Omental fat pad (tissue), 3 donors: ENCODE measurements at regions not wholly inside any gene's neighbourhood (a gene's known extent, or its start where the extent isn't known, plus 50 kb on each side); places are given as distances from the start of the nearest gene placed in this dataset.

Experiments
- ATAC-seq: fragments of 150-250 bp; one replicate; pipeline ENCODE4 v1.9.1; 2016; ENCODE audit warnings: mild to moderate bottlenecking, moderate library complexity; ENCODE audit not compliant: low FRiP score
- DNase-seq: peaks from one replicate; pipeline ENCODE4 v3.0.0-alpha.2; 2019; ENCODE audit warnings: low spot score
- TF ChIP-seq, protein P1 (sequence below), 3 donors: fragments of 450-650 bp; IDR thresholded peaks; one replicate each; pipeline ENCODE4 v1.5.1; 2016 to 2017; ENCODE audit warnings: antibody characterized with exemption in 3 of 3, mild to moderate bottlenecking in 3 of 3, moderate library complexity in 2 of 3

DNA sequence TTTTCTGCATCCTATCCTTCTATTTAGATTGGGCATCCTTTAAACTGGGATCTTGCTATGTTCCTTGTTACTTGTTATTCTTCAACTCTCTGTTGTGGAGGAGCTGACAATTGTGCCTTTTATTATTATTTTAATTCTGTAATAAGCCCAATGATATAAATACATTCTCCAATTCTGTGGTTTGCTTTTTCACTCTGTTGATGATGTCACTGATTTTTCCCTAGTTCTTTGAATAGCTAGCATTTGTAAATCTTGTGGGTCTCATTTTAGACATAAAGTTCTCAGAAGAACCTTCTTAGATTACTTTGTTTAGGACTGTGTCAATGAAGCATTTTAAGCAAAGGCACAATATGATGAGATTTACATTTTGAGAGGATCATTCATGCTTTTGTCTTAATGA is 79.5 kb upstream of the SLC8A1 start:
- TF ChIP-seq, protein P1, sequence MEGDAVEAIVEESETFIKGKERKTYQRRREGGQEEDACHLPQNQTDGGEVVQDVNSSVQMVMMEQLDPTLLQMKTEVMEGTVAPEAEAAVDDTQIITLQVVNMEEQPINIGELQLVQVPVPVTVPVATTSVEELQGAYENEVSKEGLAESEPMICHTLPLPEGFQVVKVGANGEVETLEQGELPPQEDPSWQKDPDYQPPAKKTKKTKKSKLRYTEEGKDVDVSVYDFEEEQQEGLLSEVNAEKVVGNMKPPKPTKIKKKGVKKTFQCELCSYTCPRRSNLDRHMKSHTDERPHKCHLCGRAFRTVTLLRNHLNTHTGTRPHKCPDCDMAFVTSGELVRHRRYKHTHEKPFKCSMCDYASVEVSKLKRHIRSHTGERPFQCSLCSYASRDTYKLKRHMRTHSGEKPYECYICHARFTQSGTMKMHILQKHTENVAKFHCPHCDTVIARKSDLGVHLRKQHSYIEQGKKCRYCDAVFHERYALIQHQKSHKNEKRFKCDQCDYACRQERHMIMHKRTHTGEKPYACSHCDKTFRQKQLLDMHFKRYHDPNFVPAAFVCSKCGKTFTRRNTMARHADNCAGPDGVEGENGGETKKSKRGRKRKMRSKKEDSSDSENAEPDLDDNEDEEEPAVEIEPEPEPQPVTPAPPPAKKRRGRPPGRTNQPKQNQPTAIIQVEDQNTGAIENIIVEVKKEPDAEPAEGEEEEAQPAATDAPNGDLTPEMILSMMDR (IDR thresholded peaks at IDR 0.05), result no peak
- ATAC-seq (no peak), DNase-seq (no peak)

DNA sequence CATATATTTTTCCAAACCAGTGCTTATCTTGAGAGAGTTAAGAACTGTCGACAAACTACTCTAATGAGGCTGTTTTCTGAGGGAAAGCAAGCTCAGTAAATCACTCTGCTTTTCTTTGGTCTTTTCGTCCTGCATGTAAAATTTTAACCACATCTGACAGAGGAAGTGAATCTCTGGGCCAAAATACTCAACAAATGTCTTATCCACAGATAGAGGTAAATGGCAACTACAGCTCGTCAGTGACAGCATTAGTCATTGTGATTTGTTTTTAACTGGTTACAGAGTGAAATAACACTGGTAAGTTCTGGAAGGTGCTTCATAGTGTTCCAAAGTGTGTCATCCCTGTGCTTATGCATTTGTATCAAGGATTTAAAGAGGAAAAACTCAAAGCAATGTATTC is 82.6 kb upstream of the SLC8A1 start:
- TF ChIP-seq, protein P1 (IDR thresholded peaks at IDR 0.05), result no peak
- DNase-seq, result no peak
- no peak for ATAC-seq

DNA sequence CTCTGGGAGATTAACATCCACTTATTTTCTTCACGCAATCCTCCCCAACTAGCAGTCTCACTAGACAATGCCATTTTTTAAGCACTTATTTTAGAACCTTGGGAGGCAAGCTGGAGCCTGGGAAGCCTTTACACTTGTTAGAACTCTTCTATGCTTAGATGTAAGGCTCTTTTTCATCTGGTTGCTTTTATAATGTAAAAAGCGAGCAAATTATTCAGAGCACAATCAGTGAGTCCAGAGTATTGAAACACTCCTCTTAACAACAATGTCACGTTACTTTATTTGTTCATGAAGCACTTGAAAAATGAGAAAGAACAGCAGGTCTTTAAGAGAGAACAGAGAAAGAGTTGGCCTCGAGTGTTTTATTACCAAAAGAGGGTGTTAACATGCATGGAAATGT is 84.1 kb upstream of the SLC8A1 start:
- ATAC-seq (no peak), DNase-seq (no peak)
- TF ChIP-seq, protein P1 (IDR thresholded peaks at IDR 0.05), result no peak

DNA sequence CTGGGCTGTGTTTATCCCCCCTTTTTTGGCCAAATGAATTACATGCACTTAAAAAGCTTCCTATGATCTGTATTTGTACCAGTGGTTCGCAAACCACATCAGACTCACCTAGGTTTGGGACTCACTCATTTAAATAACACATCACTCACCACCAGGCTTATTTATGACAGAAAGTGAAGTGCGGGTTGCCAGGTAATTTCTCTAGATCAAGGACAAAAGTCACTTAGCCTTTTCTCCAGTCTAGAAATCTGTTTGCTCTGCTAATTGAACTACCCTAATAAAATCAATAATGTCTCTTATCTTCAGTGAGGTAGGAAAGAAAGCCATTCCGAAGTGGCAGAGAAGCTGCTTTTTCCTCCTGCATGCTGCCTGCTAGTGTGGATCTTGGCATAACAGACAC is 88.1 kb upstream of the SLC8A1 start:
- TF ChIP-seq, protein P1 (IDR thresholded peaks at IDR 0.05), result no peak
- ATAC-seq (no peak), DNase-seq (no peak)

DNA sequence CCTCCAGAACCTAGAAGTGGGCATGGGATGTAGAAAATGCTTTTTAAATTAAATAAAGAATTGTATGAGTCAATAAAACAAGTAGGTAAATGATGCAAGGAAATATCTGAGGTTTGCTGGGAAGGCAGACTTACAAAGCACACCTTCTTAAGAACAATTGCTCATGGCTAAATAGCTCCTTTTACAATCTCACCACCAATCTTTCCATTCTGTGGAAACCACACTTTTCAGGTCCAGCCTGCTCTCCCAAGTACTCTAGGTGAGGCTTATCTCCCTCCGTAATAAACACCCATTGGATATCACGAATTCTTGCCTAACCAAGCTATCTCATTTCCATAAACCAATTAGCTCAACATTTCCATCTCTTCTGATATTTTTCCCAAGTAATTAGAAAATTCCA is 91.5 kb upstream of the SLC8A1 start:
- no peak for ATAC-seq
- TF ChIP-seq, protein P1 (IDR thresholded peaks at IDR 0.05), result no peak
- DNase-seq, result no peak

DNA sequence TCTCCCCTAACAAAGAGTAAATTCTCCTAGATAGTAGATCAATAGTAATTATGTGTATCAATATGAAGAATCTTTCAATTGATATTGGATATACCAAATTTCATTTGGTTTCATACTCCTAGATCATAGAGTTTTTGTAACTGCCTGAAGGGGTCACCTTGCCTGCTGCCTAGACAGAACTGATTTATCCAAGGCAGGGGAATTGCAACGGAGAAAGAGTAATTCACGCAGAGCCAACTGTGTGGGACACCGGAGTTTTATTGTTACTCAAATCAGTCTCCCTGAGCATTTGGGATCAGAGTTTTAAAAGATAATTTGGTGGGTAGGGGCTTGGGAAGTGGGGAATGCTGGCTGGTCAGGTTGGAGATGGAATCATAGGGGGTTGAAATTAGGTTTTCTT is 92.2 kb upstream of the SLC8A1 start:
- DNase-seq (no peak), ATAC-seq (no peak)
- TF ChIP-seq, protein P1 (IDR thresholded peaks at IDR 0.05), result no peak

DNA sequence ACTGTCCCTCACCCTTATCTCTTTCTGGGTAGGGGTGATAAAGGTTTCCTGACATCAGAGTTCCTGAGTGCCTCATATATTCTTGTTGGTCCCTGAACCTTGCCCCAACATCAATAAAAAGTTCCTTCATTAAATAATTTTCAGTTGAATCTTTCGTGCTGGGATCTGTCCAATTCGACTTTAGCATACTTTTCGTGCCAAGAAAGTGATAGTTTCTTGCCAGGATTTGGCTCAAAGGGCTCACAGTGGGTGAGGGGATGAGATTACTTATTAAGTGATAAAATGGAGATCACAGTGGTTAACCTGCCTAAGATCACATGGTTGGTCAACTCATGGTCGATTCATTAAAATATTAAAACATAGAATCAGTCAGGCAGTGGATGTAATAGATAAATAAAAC is 93.8 kb upstream of the SLC8A1 start:
- ATAC-seq, result no peak

More for the DNA sequence above, 93.8 kb upstream of the SLC8A1 start:
- DNase-seq, result no peak
- TF ChIP-seq, protein P1 (IDR thresholded peaks at IDR 0.05), result no peak
